GM12872 (cell line): ENCODE measurements at regions not wholly inside any gene's neighbourhood (a gene's known extent, or its start where the extent isn't known, plus 50 kb on each side); places are given as distances from the start of the nearest gene placed in this dataset.

Experiments used
- TF ChIP-seq, protein P1 (sequence below): IDR thresholded peaks from 3 replicates; pipeline ENCODE4 v1.5.1; 2011; ENCODE audit warnings: low read depth, mild to moderate bottlenecking, low read length, moderate library complexity; ENCODE audit not compliant: insufficient read depth

- TF ChIP-seq, protein P1, sequence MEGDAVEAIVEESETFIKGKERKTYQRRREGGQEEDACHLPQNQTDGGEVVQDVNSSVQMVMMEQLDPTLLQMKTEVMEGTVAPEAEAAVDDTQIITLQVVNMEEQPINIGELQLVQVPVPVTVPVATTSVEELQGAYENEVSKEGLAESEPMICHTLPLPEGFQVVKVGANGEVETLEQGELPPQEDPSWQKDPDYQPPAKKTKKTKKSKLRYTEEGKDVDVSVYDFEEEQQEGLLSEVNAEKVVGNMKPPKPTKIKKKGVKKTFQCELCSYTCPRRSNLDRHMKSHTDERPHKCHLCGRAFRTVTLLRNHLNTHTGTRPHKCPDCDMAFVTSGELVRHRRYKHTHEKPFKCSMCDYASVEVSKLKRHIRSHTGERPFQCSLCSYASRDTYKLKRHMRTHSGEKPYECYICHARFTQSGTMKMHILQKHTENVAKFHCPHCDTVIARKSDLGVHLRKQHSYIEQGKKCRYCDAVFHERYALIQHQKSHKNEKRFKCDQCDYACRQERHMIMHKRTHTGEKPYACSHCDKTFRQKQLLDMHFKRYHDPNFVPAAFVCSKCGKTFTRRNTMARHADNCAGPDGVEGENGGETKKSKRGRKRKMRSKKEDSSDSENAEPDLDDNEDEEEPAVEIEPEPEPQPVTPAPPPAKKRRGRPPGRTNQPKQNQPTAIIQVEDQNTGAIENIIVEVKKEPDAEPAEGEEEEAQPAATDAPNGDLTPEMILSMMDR, result peak; percentile 27; the same call in 1 of the 3 replicates
Measured at GRCh38 chr4:23614284-23614892, 275.5 kb downstream of the PPARGC1A start.

DNA sequence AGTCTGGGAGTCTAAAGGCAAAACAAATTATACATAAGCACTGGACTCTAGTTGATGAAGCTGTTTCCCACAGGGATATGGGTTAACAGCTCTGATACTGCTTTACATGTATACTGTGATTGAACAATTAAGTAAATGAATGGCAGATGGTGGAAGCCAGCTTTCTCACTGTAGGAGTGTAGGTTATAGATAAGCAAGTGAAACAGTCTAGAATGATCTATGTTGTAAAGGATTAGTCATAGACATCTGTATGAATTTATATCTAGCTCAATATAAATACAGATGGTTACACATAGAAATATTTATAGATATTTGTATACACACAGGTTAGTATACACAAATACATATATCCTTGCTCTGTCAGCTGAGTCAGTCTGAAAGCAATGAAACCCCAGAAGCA lies 276.1 kb downstream of the PPARGC1A start:
- TF ChIP-seq, protein P1, result no peak

- TF ChIP-seq, protein P1, result no peak
Measured at GRCh38 chr4:23602720-23603119, 287.1 kb downstream of the PPARGC1A start.

- TF ChIP-seq, protein P1, result no peak
Measured at GRCh38 chr4:23594125-23594524, 295.7 kb downstream of the PPARGC1A start.

GRCh38 chr4:23590431-23590830 lies 299.4 kb downstream of the PPARGC1A start:
- TF ChIP-seq, protein P1, result no peak

- TF ChIP-seq, protein P1, result no peak
Measured at GRCh38 chr4:23584024-23584423, 305.8 kb downstream of the PPARGC1A start.

GRCh38 chr4:23582671-23583070 lies 307.2 kb downstream of the PPARGC1A start:
- TF ChIP-seq, protein P1, result no peak
